Suppressor macrophage (primary cell): ENCODE measurements at regions not wholly inside any gene's neighbourhood (a gene's known extent, or its start where the extent isn't known, plus 50 kb on each side); places are given as distances from the start of the nearest gene placed in this dataset.

Experiments
- DNase-seq, 4 experiments: peaks; one replicate each; pipeline ENCODE4 v3.0.0-alpha.2; 2020 to 2022

GRCh38 chr9:96086936-96087571 lies 211.6 kb downstream of the ERCC6L2 start:
- DNase-seq = no peak

DNA sequence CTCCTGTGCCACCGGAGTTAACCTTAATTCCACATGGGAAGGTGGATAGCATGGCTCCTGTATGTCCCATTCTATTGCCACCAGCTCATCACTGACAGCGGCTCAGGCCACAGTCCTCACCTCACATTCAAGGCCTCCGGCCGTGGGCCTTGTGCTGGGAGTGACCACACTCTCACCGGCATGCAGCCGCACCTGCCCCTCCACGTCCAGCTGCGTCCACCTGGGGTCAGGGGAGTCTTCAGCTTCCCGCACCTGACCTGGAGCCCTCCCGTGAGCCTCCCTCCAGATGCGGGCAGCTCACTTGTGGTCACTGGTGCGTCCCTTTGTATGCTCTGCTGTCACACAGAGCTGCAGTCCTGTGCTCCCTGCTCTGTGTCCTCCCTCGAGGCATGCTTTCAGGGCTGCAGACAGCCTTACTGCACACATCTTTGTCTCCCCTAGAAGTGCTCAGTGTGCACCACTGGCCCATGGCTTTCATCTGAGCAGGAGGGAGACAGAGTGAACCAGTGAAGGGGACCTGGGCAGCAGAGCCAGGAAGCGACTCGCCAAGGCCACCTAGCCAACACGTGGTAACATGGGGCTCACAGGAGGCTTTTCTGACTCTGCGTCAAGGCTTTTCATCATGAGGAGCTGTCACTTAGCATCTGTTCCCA lies 210.1 kb downstream of the ERCC6L2 start:
- no peak for DNase-seq

GRCh38 chr9:96084331-96084734 lies 208.8 kb downstream of the ERCC6L2 start:
- DNase-seq = no peak

- no peak for DNase-seq
These were observed 207.2 kb downstream of the ERCC6L2 start for GRCh38 chr9:96082516-96083232.

- DNase-seq = no peak
These were observed 204.9 kb downstream of the ERCC6L2 start for GRCh38 chr9:96080364-96080763.

DNA sequence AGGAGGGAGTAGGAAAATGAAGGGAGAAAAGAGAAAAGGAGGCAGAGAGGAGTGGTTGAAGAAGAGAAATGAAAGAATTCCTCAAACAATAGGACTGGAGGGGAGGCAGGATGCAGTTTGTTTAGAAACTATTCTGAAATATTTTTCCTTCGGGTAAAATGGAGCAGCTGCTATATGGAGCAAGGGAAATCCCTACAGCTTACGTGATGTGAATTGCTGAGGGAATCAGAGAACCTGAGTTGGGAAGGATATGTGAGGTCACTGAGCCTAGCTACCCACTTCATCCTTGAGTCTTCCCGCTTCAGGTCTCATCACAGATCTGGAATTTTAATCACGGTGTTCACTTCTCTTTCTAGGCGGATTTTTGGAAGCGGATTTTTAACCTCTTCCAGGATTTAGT lies 204.3 kb downstream of the ERCC6L2 start:
- DNase-seq = no peak

DNA sequence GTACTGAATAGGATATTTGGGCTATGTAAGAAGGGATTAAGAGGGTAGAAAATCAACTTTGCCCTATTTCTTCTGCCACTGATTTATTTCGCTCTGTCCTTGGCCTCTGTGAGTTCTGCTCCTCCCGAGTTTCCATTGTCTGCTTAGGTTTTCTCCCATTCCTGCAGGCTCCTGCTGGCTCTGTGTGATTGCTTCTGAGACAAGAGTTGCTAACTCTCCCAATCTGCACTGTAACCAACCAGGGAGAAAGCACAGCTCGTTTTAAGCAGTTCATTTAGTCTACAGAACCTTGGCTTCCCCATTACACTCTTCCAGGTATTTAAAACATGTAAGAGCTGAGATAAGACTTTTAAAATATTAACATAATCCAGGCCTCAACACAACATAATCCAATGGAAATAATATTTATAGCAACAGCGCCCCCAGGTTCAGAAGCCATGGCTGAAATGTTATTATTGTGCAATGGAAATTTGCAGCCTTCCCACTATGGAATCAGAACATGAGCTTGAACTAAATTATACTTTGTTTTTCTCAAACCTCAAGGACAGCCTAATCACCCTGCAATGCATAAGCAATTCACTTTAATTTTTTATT lies 203.5 kb downstream of the ERCC6L2 start:
- no peak for DNase-seq

- DNase-seq = no peak
These were observed 200.3 kb downstream of the ERCC6L2 start for GRCh38 chr9:96075757-96076156.

GRCh38 chr9:96075111-96075510 lies 199.6 kb downstream of the ERCC6L2 start:
- DNase-seq = no peak

DNA sequence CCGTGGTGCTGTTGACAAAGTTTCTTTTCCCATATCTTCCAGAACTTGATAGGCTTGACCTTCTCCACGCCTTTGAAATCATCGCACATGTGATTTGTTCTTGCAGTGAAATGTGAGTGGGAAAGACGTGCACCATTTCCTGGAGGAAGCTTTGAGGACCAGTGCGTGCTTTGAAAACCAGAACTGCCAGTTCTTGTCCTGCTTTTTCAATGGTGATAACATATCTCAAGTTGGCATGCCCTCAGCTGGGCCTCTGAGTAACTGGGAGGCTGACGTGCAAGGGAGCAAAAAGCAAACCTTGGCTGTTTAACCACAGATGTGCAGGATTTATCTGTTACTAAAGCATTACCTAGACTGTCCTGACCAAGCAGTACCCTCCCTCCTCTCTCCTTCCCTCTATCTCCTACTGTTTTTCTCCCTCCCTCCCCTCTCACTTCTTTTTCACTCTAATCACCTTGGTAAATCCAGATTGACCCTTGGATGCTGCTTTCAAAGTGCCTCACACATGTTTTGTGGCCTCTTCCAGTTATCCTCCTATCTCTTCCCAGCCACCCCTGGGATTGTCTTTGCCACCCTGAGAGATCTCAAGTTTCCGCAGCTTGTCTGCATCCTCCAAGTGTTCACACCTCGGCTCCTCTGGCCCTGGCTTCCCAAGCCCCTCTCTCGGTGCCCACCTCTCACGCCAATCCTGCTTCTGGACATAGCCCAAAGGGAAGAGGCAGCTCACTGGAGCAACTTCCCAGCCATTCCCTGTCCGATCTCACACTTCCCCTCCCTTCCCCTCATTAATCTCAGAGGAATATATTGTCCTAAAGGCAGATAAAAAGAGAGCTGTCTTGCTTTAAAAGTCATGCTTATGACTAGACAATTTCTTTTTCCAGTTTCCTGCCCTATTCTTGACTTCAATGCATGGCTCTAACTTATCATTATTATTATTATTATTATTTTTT lies 198.3 kb downstream of the ERCC6L2 start:
- DNase-seq = peak; percentile 13 to 46 (median 45)

DNA sequence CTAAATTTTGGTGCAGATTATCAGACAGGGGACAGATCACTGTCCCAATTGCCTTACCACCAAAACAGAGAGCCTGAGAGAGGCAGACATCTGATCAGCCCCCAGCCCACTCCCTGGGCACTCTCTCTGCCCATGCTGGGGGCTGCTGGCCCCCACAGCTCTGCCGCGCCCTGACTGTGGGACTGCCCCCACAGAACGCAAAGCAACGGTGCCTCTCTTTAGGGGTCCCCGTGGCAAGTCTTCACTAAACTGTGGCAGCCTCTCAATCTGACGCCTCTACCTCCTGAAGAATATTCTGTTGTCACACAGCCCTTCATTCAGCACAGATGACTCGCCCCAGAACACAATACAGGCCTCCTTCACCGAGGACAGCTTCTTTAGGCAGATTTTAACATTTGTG lies 197.4 kb downstream of the ERCC6L2 start:
- no peak for DNase-seq

- DNase-seq = no peak
These were observed 196.3 kb downstream of the ERCC6L2 start for GRCh38 chr9:96071815-96072124.

DNA sequence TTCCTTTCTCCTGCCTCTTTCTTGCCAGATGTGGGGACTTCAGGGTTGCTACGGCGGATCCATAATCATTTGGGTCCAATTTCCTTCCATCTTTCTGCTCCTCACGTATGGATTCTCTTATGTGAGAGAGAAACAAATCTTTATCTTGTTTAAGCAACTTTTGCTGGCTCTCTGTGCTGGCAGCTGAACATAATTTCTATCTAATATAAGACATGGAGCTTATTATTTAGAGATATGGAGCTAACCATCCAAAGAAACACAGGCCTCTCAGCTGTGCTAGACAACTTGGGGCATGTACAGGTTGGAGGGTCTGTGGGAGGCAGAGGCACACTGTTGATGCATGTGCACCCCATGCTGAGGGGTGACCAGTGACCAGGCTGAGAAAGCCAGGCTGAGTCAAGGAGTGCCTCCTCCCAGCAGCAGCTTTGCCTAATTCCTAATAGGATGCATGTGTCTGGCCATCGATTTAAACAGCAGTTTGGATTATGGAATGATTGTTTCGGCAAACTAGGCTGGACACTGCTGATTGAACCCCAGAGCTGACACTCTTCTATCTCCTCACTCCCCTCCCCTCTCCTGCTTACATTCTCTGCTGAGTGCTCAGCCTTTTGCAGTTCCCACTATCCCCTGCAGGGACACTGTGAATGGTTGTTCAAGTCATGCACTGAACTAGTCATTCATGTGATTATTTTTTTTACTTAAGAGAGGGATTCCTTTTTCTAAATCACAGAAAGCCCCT lies 195.8 kb downstream of the ERCC6L2 start:
- peak in 3 of 4 experiments; percentile 22 to 45 (median 40) for DNase-seq

DNA sequence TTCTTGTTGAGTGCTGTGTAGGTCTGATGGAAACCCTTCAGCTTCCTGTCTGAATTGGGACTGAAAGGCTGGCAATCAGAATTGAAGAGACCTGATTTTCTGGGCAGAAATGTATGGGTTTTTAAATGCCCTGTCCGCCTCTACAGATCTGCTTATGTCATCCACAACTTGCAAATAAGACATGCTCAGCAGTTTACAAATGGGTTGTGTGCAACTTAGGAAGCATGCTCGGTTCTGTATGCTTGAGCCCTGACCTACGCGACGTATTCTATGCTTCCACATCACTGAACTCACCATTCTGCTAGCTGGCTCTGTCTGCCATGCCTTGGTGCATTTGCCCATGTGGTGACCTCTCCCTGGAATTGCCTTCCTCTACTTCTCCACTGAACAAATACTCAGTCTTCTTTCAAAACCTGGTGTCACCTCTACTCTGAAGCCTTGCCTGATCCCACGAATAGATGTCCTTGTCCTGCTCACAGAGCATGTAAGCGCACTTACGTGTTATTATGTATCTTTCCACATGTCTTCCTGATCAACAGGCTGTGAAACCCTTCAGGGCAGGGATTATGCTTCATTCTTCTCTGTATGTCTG lies 194.2 kb downstream of the ERCC6L2 start:
- no peak for DNase-seq

GRCh38 chr9:96068511-96068910 lies 193.0 kb downstream of the ERCC6L2 start:
- DNase-seq = no peak

DNA sequence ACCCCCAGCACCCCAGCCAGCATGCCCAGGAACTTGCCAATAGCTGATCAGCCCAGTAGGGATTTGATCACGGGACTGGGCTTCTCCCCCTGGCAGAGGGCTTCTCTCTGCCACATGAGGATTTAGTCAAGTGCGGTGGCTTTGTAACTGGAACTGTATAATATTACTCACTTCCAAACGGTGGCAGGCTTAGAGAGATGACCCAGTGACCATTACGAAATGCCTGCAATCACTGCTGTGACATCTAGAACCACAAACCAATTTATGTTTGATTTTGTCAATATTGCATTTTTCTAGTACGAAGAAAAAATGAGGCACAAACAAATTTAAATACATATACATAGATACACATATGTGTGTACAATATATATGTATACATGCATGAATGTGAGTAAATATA lies 192.1 kb downstream of the ERCC6L2 start:
- peak; percentile 13 to 51 (median 44) for DNase-seq

DNA sequence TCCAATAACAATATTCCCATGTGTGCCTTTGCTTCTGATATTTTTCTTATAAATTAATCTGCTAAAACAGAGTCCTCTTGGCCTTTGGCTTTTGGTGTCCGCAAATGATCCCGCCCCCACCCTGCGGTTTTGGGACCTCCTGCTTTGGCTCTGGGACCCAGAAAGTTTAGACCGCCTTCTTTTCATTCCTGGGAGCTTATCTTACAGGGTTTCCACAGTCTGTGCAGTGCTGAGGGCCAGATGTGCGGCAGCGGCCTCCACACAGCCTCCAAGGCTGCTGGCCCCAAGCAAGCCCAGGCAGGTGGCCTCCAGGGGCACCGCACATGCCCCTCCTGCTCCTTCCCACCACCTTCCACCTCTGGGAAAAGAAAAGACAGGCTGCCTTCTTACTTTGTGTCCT lies 191.5 kb downstream of the ERCC6L2 start:
- no peak for DNase-seq

DNA sequence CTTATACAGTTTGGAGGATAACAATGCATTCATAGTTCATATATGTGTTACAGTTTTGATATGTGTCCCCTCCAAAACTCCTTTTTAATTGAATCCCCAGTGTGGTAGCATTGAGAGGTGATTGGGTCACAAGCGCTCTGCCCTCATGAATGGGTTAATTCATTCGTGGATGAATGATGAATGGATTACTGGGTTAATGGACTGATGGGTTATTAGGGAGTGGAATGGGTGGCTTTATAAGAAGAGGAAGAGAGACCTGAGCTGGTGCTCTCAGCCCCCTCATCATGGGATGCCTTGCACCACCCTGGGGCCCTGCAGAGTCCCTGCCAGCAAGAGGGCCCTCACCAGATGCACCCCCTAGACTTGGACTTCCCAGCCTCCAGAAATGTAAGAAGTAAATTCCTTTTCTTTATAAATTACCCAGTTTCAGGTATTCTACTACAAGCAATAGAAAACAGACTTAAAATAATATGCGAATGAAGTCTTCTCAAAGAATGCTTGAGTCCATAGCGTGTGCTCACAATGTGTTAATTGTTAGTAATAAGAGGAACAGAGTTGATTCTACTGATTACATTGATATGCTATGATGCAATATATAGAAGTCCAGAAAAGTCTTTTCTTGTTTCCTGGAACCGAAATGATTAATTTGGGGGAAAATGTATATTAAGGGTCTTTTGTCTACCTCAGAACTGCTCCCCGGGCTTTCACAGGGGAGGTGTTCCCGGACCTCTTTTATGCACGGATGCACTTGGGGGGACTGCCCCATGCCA lies 190.2 kb downstream of the ERCC6L2 start:
- DNase-seq = no peak

DNA sequence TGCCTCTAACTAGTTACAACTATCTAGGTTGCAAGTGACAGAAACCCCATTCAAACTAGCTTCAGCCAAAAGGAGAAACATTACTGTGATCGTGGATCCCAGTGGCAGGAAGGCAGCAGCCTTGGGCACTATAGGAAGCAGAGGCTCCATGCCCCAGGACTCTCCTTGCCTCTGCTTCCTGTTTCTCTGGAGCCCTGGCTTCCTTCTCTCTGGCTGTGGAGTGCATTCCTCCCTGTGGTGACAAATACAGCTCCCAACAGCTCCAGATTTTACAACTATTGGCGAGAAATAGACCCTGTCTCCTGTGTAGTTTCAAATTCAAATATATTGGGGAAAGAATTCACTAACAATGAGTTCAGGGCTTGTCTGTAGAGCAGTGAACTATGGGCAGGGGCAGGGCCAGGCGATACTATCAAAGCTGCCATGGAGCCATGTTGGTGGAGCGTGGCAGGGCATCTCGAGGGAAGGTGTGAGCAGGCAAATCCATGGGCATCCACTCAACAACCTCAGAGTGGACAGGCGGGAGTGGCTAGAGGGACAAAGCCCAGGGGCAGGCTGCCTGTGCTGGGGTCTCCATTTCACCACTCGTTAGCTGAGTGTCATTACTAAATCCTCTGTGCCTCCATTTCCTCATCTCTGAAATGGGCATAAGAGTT lies 189.5 kb downstream of the ERCC6L2 start:
- DNase-seq = peak; percentile 55 to 68 (median 62)

GRCh38 chr9:96062854-96063253 lies 187.4 kb downstream of the ERCC6L2 start:
- no peak for DNase-seq
